Activated CD4-positive, alpha-beta T cell treated with anti-CD3 and anti-CD28 coated beads, Interleukin-10, Interleukin-2, amounts not matched to agents 100 ng/mL and 50 ng/mL, durations not matched to agents 16 hours and 8 hours (primary cell): ENCODE measurements at regions not wholly inside any gene's neighbourhood (a gene's known extent, or its start where the extent isn't known, plus 50 kb on each side); places are given as distances from the start of the nearest gene placed in this dataset.
A peak's percentile ranks its signal among the peaks of the same experiment; 100 is the strongest.

Experiments used
- DNase-seq: peaks from one replicate; pipeline ENCODE4 v3.0.0-alpha.2; 2020

DNA sequence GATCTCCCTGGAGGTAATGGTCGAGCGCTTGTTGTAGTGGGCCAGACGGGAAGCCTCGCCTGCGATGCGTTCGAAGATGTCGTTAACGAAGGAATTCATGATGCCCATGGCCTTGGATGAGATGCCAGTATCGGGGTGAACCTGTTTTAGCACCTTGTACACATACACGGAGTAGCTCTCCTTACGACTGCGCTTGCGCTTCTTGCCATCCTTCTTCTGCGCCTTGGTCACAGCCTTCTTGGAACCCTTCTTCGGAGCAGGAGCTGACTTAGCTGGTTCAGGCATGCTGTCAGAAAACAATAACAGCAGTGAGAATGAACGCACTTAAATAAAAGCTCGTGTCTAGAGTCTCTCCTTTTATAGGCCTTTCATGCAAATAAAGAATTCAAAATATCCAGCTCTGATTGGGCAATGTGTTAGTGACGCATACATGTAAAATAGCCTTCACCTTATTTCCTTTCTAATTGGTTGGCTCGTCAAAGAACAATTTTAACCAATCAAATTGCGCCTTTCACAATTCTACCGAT, 129.2 kb downstream of the HFE start:
- DNase-seq, result peak; percentile 97

DNA sequence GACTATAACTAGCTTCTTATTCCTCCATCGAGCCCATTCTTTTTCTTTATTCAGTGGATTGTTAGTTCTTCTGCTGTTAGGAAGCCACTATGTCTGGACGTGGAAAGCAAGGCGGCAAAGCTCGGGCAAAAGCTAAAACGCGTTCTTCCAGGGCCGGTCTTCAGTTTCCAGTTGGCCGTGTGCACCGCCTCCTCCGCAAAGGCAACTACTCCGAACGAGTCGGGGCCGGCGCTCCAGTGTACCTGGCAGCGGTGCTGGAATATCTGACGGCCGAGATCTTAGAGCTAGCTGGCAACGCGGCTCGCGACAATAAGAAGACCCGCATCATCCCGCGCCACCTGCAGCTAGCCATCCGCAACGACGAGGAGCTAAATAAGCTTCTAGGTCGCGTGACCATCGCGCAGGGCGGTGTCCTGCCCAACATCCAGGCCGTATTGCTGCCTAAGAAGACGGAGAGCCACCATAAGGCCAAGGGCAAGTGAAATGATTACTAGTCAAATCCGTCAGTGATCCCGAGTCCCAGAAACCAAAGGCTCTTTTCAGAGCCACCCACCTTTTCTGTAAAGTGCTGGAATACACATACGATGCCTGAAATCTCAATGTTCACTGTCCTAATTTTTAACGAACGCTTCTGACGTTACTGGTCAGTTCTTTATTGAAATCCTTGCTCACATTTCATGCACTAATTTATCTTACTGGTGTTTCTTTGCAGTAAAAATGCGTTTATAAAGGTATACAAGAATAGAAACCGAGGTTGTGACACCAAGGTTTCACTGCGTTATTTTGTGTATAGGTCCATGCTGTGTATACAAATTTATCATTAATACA, 129.9 kb downstream of the HFE start:
- DNase-seq, result peak; percentile 94

DNA sequence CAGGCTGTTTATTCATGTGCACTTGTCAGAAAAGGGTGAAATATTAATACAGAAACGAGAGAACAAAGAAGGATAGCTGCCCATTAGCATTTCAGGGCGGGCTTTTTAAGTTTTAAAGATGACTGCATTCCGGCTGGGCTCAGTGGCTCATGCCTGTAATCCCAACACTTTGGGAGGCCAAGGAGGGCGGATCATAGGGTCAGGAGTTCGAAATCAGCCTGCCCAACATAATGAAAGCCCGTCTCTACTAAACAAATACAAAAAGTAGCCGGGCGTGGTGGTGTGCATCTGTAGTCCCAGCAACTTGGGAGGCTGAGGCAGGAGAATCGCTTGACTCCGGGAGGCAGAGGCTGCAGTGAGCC, 130.5 kb downstream of the HFE start:
- DNase-seq, result peak; percentile 51

DNA sequence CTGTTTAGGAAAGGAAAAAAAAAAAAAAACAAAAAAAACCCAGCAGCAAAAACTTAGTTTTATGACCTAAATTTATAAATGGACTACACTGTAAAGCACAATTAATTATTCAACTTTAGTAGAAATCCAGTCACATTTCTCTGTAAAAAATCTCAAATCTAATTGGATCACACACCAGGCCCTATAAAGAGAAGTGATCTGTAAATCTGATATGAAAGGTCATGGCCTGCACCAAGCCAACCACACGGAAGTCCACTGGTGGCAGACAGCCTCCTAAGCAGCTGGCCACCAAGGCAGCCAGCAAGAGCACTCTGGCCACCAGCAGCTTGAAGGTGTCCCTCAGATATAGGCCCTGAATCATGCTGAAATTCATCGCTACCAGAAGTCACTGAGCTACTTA, 131.6 kb downstream of the HFE start:
- no peak for DNase-seq

DNA sequence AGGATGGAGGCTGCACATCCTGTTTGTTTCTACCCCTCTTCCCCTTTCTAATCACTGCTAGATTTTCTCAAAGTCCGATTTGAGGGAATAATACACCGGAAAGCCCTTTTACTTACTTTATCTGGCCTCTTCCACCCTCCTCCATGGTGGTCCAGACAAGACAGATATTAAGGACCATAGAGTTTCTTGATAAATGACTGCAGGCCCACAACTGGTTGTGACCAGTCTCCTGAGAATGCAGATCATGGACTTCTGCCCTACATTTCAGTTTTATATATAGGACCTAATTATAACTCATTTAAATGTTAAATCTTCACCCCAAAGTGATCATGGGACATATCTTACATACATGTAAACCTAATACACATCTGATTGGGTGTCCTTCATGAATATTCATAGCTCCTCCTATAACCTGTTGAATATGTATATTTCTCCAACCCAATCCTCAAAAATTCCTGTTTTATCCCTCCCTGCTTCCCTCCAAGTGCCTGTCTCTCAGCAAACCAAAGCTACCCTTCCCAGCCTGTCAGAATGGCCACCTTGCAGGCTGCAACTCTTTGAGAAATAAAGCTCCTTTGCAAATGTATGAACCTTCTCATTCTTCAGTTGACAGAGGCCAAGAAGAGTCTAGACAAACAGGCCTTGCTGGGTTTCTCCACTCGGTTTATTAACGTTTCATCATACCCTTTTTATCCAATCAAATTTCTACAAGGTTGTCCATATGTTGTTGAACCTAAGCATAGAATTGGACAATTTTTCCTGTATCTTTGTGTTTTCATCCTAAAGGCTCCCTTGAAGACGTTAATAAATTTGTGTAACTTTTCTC, 133.1 kb downstream of the HFE start:
- no peak for DNase-seq

DNA sequence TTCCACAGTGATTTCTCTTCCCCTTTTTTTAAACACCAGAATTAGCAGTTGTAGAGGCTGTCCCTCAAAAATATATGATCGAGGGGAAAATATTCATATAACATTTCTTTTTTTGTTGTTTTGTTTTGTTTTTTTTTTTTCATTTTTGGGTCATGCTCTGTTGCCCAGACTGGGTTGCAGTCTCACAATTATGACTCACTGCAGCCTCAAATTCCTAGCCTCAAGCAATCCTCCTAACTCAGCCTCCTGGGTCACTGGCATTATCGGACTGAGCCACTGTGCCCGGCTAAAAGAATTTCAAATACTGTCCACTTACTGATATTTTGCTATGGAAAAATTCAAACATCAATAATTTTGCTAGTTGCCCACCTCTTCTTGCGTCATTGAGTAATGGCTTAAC, 134.0 kb downstream of the HFE start:
- no peak for DNase-seq

DNA sequence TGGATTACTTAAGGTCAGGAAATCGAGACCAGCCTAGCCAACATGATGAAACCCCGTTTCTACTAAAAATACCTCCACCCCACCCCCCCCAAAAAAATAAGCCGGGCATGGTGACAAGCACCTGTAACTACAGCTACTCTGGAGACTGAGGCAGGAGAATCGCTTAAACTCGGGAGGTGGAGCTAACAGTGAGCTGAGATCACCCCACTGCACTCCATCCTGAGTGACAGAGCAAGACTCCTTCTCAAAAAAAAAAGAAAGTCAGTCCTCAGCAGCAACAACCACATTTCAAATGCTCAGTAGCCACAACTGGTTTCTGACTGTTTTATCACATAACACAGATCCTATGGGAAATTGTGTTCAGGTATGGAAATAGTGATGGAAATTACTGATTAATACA, 135.3 kb downstream of the HFE start:
- DNase-seq, result peak; percentile 46

DNA sequence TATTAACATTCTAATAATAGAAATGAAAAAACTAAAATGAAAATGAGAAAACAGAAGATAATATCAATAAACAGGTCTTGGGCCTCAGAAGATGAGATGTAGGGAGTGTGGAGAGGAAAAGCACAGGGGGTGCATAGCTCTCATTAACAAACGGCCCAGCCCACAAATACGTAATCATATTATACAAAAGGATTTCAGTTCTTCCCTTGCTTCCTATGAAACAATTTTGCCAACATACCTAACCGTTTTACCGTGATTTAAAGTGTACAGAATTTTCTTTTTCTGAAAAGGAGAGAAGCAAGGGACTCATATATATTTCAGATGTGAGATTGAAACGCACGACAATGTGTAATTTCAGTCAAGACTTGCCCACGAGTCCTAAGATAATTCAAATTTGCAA, 136.0 kb downstream of the HFE start:
- DNase-seq, result no peak

DNA sequence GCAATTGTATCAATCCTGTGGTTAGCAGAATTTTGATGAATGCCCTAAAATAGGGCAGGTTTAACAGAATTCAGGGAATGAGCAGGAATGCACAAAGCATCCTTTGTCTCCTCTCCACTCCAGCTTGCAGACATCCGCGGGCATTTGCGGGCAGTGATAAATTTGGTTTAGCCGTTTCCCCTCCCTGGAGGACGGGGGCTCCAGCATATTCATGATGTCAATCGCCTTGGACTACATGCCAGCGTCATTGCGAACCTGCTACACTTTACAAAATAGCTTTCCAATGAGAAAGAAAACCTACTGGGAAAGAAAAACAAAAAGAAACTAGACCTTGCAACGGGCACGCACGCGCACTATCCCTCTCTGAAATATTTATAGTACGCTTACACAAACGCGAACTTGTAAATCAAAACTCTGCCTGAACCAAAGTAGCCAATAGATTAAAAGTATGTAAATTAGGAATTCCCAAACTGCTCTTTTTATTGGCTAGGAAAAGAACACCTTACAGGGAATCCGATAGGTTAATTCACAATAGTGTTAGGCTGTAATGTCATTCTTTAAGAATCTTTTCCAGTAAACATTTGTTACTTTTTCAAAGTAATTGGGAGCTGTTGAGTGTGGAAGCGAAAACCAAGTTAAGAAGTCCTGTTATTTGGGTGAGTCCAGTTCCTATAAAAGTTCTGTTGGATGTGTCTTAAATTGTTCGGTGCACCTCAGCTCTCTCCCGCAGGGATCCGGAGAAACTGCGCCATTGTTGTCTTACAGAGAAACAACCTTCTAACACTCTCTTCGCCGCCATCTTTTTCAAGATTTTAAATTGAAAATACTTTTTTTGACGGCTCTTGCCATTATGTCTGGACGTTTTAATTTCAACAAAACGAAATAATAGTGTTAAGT, 136.7 kb downstream of the HFE start:
- DNase-seq, result peak; percentile 87

DNA sequence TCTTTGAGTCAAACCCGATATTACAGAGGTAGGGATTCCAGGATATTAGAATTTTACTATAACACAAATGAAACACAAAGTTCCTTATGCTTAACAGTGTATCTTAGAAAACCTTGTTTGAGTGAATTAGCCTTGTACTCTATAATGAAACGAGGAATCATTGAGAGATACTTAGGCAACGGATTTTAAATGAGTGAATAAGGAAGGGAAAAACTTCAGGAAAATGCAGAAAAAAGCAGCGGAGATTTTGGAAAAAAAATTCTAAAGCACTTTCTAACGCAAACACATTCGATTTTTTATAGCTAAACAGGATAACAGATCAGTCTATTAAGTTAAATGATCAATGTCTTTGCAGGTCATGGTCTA, 137.3 kb downstream of the HFE start:
- DNase-seq, result no peak

DNA sequence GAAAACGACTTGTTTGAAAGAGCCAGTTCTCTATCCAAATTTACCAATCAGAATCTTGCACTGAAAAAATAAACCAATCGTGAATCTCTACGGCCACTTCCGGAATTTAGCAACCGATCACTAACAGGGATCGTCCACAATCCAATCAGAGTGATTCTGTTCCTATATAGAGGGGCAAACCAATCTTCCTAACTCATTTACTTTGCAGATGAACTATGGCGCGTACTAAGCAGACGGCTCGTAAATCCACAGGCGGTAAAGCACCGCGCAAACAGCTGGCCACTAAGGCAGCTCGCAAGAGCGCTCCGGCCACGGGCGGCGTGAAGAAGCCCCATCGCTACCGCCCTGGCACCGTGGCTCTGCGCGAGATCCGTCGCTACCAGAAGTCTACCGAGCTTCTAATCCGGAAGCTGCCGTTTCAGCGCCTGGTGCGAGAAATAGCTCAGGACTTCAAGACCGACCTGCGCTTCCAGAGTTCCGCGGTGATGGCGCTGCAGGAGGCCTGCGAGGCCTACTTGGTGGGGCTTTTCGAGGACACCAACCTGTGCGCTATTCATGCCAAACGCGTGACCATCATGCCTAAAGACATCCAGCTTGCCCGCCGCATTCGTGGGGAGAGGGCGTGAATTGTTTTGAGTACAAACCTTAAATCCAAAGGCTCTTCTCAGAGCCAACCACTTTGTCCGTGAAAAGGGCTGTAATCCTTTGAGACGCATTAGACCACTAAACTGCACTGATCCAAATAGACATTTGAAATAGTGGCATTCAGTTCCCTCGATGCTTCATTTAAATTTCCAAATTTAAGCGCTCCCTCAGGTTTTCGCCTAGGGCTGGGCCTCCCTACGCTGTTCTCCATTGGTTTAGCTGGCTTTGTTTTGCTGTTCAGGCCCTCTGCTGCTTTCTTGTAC, 138.0 kb downstream of the HFE start:
- DNase-seq, result no peak

DNA sequence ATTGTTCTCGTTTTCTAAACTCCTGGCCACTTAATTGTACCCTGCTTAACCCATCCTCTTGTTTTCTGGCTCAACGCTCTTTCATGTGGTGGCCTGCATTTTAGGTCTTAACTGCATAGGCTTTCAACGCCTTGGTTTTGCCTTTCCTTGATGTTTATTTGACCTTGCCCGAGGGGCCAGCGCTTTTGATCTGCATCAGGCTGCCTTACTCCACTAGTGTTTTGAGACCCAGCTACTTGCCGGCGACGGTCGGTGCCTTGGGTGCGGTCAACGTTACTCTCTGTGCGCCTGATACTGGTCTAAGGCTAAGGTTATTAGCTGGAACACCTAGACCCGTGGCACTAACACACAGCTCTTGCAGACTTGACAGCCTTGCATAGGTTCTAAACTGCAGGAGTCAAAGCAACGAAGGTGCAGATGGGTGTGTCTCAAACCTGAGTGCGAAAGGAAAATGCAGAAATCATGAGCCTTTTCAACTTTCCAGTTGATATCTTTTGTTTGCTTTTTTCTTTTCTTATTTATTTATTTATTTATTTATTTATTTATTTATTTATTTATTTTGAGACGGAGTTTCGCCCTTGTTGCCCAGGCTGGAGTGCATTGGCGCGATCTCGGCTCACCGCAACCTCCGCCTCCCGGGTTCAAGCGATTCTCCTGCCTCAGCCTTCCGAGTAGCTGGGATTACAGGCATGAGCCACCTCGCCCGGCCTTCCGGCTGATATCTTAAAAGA, 138.8 kb downstream of the HFE start:
- DNase-seq, result no peak

DNA sequence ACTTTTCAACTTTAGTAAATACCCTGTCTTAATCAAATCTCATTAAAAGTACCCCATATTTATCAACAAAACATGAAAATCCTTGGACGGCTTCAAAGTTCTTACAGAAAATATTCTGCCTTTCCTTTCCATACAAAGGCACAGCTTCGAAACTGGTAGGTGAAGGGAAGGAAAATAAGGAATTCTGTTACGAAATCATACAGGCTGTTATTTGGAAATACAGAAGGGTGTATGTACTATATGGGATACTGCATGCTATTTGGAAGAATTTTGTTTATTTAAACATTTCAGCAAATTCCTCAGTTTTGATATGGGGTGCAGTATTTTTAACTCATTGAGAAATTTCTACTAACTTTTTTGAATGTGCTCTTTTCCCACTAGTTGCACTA, 138.4 kb upstream of the BTN3A2 start:
- DNase-seq, result no peak

DNA sequence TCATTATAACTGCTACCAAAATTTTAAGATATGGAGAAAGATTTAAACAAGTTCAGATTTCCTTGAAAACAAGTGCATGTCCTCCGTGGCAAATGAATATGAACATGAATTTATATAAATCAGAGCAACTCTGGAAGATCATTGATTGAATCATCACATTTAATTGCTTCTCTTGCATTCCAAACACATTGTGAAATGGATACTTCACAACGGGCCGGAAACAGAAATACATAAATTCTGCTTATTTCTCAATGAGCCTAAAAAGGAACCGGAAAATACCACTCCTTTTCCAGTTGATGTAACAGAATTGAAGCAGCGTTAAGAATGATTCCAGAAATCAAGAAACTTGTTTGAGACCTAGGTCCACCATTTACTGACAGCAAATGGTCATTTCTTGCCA, 134.6 kb upstream of the BTN3A2 start:
- no peak for DNase-seq

DNA sequence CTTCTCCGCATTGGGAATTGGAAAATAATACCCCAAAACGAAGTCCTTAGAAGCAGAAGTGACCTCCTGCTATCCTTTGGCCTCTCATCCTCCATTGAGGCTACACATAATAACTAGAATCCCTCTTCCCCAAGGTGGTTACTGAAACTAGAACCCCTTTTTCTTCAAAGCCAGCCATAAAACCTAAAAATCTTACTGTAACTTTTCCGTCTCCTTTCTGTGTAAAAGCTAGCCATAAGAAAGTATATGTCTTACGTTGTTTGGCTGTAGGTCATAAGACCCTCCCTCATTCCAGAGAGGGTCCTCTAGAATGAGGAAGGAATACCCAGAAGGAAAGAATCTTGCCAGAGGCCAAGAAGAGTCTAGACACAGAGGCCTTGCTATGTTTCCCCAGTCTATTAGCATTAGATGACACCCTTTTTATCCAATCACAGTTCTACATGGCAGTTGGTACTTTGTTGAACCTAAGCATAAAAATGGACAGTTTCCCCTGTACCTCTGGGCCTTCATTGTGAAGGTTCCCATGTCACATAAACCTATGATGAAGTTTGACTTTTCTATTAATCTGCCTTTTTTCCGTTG, 133.9 kb upstream of the BTN3A2 start:
- DNase-seq, result no peak

DNA sequence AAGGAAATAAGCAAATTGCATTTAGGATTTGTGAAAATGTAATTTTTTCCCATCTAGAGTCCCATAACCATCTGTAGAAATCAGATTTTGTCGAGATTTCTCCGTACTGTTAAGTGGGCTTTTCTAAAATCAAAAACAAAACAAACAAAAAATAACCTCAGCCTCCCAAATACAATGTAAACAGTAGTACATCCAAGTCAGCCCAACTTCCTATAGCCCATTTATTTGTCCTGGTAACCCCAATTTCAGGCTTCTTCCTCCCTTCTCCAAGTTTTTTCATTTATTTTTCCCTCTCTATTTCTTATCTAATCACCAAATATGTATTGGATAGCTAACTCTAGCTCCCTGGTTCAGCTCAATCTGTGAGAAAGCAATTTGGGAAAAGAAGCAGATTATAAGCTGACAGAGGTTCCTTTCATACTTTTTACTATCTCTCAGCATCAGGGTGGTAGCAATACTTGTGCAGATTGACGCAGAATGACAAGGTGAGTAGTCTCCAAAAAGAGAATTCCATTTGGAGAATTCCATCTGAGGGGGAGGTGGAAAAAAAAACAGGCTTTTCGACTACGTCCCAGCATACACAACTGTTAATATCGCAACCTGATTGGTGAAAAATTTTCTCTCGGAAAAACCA, 132.6 kb upstream of the BTN3A2 start:
- no peak for DNase-seq

DNA sequence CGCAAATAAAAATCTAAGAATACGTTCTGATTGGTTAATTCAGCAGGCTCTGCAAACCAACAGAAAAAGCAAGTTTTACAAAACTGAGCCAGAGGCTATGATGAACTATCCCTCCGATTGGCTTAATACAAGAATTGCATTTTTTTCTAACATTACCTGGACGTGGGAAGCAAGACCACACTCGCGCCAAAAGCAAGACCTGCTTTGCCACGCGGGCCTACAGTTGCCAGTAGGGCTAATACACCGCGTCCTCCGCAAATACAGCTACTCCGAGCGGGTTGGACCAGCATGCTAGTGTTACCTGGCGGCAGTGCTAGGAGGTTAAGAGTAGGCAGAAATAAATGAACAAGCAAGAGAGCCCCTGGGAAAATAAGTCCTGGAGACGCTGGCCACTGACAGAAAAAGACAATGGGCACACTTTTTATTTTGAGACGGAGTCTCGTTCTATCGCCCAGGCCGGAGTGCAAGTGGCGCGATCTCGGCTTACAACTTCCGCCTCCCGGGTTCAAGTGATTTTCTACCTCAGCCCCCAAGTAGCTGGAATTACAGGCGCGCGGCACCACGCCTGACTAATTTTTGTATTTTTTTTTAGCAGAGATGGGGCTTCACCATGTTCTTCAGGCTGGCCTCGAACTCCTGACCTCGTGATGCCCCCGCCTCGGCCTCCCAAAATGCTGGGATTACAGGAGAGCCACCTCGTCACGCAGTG, 131.9 kb upstream of the BTN3A2 start:
- peak; percentile 69 for DNase-seq

DNA sequence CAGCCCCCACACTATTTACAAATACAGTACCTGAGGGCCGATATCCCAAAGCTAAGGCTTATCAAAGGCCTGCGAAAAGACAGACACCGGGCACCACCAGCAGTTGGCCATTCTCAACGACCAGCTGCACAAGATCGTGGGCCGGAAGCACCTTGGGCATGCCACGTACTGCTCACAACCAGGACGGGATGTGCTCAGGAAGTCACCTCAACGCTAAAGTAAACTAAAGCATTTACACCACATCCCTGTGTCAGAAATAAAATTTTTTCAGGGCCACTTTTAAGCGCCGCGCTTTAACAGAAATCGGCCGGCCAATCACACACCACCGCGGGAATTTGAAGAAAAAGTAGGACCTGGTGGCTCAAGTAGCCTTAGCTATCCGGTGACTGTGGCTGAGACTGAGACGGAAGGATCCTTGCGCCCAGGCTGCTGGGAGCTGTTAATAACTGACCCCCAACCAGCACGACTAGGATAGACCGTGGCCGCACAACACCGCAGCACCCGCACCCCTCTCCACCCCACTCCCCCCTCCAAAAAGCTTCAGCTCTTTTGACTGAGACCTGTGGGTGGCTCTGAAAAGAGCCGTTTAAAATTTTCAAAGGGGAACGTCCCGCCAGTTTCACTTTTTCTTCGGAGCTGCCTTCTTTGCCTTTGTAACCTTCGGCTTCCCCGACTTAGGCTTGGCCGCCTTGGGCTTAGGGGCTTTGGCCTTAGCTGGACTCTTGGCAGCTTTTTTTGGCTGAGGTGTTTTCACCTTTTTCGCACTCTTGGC, 131.2 kb upstream of the BTN3A2 start:
- peak; percentile 89 for DNase-seq
